ENCODE measurements at regions not wholly inside any gene's neighbourhood (a gene's known extent, or its start where the extent isn't known, plus 50 kb on each side); places are given as distances from the start of the nearest gene placed in this dataset.

- no peak for DNase-seq
- no peaks in the 10 kb centered on the region for H3K9me3 ChIP-seq
- TF ChIP-seq, protein P1, sequence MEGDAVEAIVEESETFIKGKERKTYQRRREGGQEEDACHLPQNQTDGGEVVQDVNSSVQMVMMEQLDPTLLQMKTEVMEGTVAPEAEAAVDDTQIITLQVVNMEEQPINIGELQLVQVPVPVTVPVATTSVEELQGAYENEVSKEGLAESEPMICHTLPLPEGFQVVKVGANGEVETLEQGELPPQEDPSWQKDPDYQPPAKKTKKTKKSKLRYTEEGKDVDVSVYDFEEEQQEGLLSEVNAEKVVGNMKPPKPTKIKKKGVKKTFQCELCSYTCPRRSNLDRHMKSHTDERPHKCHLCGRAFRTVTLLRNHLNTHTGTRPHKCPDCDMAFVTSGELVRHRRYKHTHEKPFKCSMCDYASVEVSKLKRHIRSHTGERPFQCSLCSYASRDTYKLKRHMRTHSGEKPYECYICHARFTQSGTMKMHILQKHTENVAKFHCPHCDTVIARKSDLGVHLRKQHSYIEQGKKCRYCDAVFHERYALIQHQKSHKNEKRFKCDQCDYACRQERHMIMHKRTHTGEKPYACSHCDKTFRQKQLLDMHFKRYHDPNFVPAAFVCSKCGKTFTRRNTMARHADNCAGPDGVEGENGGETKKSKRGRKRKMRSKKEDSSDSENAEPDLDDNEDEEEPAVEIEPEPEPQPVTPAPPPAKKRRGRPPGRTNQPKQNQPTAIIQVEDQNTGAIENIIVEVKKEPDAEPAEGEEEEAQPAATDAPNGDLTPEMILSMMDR (IDR thresholded peaks at IDR 0.05), result no peak
- ATAC-seq, result no peak
- H3K27ac ChIP-seq, result no peak overlapping the region
- peaks cover 5% of the 10 kb centered on the region for H3K27me3 ChIP-seq
- H3K4me3 ChIP-seq, result no peak overlapping the region
- no peaks in the 10 kb centered on the region for H3K4me1 ChIP-seq
- H3K36me3 ChIP-seq, result no peaks in the 10 kb centered on the region
- intact Hi-C loops (cut with DNase I), result no loop called here
Measured at GRCh38 chr5:174281089-174281760, 235.7 kb downstream of the NSG2 start.

- ATAC-seq (no peak), DNase-seq (no peak)
- intact Hi-C loops (cut with DNase I), result no loop called here
- no peaks in the 10 kb centered on the region for H3K36me3 ChIP-seq
- TF ChIP-seq, protein P1 (IDR thresholded peaks at IDR 0.05), result no peak
- H3K9me3 ChIP-seq, result no peaks in the 10 kb centered on the region
- H3K4me1 ChIP-seq, result no peaks in the 10 kb centered on the region
- no peak overlapping the region for H3K27ac ChIP-seq
- H3K27me3 ChIP-seq, result peaks cover 5% of the 10 kb centered on the region
- H3K4me3 ChIP-seq, result no peak overlapping the region
Measured at GRCh38 chr5:174281855-174282254, 236.3 kb downstream of the NSG2 start.

- no peak for DNase-seq
- Histone ChIP-seq H3K4me1 (no peaks in the 10 kb centered on the region), H3K36me3 (no peaks in the 10 kb centered on the region), H3K27me3 (peaks cover 5% of the 10 kb centered on the region), H3K27ac (no peak overlapping the region), H3K9me3 (no peaks in the 10 kb centered on the region), H3K4me3 (no peak overlapping the region)
- TF ChIP-seq, protein P1 (IDR thresholded peaks at IDR 0.05), result no peak
- no peak for ATAC-seq
- intact Hi-C loops (cut with DNase I), result no loop called here
Measured at GRCh38 chr5:174282391-174282790, 236.9 kb downstream of the NSG2 start.

- no peak overlapping the region for H3K4me3 ChIP-seq
- DNase-seq, result no peak
- intact Hi-C loops (cut with DNase I), result no loop called here
- H3K9me3 ChIP-seq, result no peaks in the 10 kb centered on the region
- H3K36me3 ChIP-seq, result no peaks in the 10 kb centered on the region
- TF ChIP-seq, protein P1 (IDR thresholded peaks at IDR 0.05), result no peak
- no peak for ATAC-seq
- H3K4me1 ChIP-seq, result no peaks in the 10 kb centered on the region
- peaks cover 5% of the 10 kb centered on the region for H3K27me3 ChIP-seq
- no peak overlapping the region for H3K27ac ChIP-seq
Measured at GRCh38 chr5:174283211-174284005, 237.9 kb downstream of the NSG2 start.

- Histone ChIP-seq H3K27me3 (peaks cover 5% of the 10 kb centered on the region), H3K4me3 (no peak overlapping the region), H3K27ac (no peak overlapping the region), H3K36me3 (no peaks in the 10 kb centered on the region), H3K4me1 (no peaks in the 10 kb centered on the region), H3K9me3 (no peaks in the 10 kb centered on the region)
- intact Hi-C loops (cut with DNase I), result no loop called here
- ATAC-seq (no peak), DNase-seq (no peak)
- TF ChIP-seq, protein P1 (IDR thresholded peaks at IDR 0.05), result no peak
Measured at GRCh38 chr5:174284873-174285272, 239.4 kb downstream of the NSG2 start.

Data from upper lobe of right lung (tissue), 1 donor.